Umbilical cord (tissue), 1 donor: ENCODE measurements at regions not wholly inside any gene's neighbourhood (a gene's known extent, or its start where the extent isn't known, plus 50 kb on each side); places are given as distances from the start of the nearest gene placed in this dataset.

Experiments used
- DNase-seq: peaks from one replicate; pipeline ENCODE4 v3.0.0-alpha.2; 2015; ENCODE audit warnings: low spot score

- DNase-seq = no peak
These were observed 494.8 kb upstream of the WWC1 start for GRCh38 chr5:167796672-167797071.

- DNase-seq = no peak
These were observed 493.5 kb upstream of the WWC1 start for GRCh38 chr5:167797933-167798332.

- DNase-seq = no peak
These were observed 493.0 kb upstream of the WWC1 start for GRCh38 chr5:167798448-167798847.

- DNase-seq = no peak
These were observed 491.0 kb upstream of the WWC1 start for GRCh38 chr5:167800427-167800826.

- DNase-seq = no peak
These were observed 489.4 kb upstream of the WWC1 start for GRCh38 chr5:167801999-167802398.

- no peak for DNase-seq
These were observed 488.6 kb upstream of the WWC1 start for GRCh38 chr5:167802755-167803431.

GRCh38 chr5:167804512-167805220 is 486.8 kb upstream of the WWC1 start:
- DNase-seq = no peak

- no peak for DNase-seq
These were observed 480.9 kb upstream of the WWC1 start for GRCh38 chr5:167810573-167810972.

- DNase-seq = no peak
These were observed 478.6 kb upstream of the WWC1 start for GRCh38 chr5:167812871-167813270.

- DNase-seq = no peak
These were observed 478.1 kb upstream of the WWC1 start for GRCh38 chr5:167813389-167813788.

- DNase-seq = no peak
These were observed 477.4 kb upstream of the WWC1 start for GRCh38 chr5:167814040-167814439.

- no peak for DNase-seq
These were observed 476.6 kb upstream of the WWC1 start for GRCh38 chr5:167814828-167815227.

- no peak for DNase-seq
These were observed 475.1 kb upstream of the WWC1 start for GRCh38 chr5:167816354-167816753.

GRCh38 chr5:167816864-167817263 is 474.6 kb upstream of the WWC1 start:
- no peak for DNase-seq

GRCh38 chr5:167819406-167819805 is 472.0 kb upstream of the WWC1 start:
- DNase-seq = no peak

GRCh38 chr5:167820101-167820990 is 471.1 kb upstream of the WWC1 start:
- no peak for DNase-seq

- DNase-seq = no peak
These were observed 470.3 kb upstream of the WWC1 start for GRCh38 chr5:167821151-167821550.

GRCh38 chr5:167821669-167822068 is 469.8 kb upstream of the WWC1 start:
- no peak for DNase-seq

GRCh38 chr5:167822241-167822640 is 469.2 kb upstream of the WWC1 start:
- DNase-seq = no peak

GRCh38 chr5:167823405-167823804 is 468.0 kb upstream of the WWC1 start:
- no peak for DNase-seq

- no peak for DNase-seq
These were observed 463.7 kb upstream of the WWC1 start for GRCh38 chr5:167827766-167828165.

- DNase-seq = no peak
These were observed 459.5 kb upstream of the WWC1 start for GRCh38 chr5:167831754-167832504.
